ENCODE measurements at regions not wholly inside any gene's neighbourhood (a gene's known extent, or its start where the extent isn't known, plus 50 kb on each side); places are given as distances from the start of the nearest gene placed in this dataset.

GRCh38 chr3:43817064-43817463 is 126.3 kb downstream of the ABHD5 start:
- no peak for TF ChIP-seq CTCF (conservative IDR thresholded peaks at IDR 0.05 in 1 of 2, IDR thresholded peaks at IDR 0.05 in 1 of 2; ENCODE audit: low read depth in 1 of 2, low read length in 2 of 2)
- TF ChIP-seq EZH2 (IDR thresholded peaks at IDR 0.05; ENCODE audit: low read length, missing control alignments), result no peak

Data from fibroblast of lung (primary cell).